NB4 (cell line): ENCODE measurements at regions not wholly inside any gene's neighbourhood (a gene's known extent, or its start where the extent isn't known, plus 50 kb on each side); places are given as distances from the start of the nearest gene placed in this dataset.

ENCODE experiments used
- DNase-seq: peaks from one replicate; pipeline ENCODE4 v3.0.0; 2010; ENCODE audit warnings: low read depth
- H3K4me3 ChIP-seq: one replicate; pipeline ENCODE4 v1.5.1; 2011; ENCODE audit warnings: mild to moderate bottlenecking, low read depth, low read length, moderate library complexity
- CTCF ChIP-seq: IDR thresholded peaks from one replicate; pipeline ENCODE4 v1.5.1; 2012; ENCODE audit warnings: low read depth, low read length
- MAX ChIP-seq: IDR thresholded peaks from 2 replicates; pipeline ENCODE4 v1.6.1; 2011; ENCODE audit warnings: low read depth, low read length
- MYC ChIP-seq: IDR thresholded peaks from 2 replicates; pipeline ENCODE4 v1.6.1; 2011; ENCODE audit warnings: low read depth, low read length
- POLR2A ChIP-seq: IDR thresholded peaks from 2 replicates; pipeline ENCODE4 v1.6.1; 2011; ENCODE audit warnings: mild to moderate bottlenecking; ENCODE audit not compliant: insufficient read length; ENCODE audit errors: extremely low read depth

GRCh38 chr20:6956056-6956455, 188.6 kb downstream of the BMP2 start:
- no peak overlapping the region for H3K4me3 ChIP-seq
- DNase-seq: peak; percentile 76
- TF ChIP-seq POLR2A (no peak), CTCF (no peak)

- TF ChIP-seq POLR2A (no peak), CTCF (no peak), MYC (no peak), MAX (no peak)
- peak; percentile 27 for DNase-seq
- H3K4me3 ChIP-seq: no peak overlapping the region
These were observed 189.1 kb downstream of the BMP2 start for GRCh38 chr20:6956574-6956973.

- no peak overlapping the region for H3K4me3 ChIP-seq
- no peak for DNase-seq
- TF ChIP-seq MAX (no peak), MYC (no peak), CTCF (no peak), POLR2A (no peak)
These were observed 192.4 kb downstream of the BMP2 start for GRCh38 chr20:6959900-6960312.

- no peak overlapping the region for H3K4me3 ChIP-seq
- TF ChIP-seq POLR2A (no peak), MYC (no peak), CTCF (no peak)
- no peak for DNase-seq
These were observed 199.2 kb downstream of the BMP2 start for GRCh38 chr20:6966721-6967120.

- no peak for DNase-seq
- no peak for TF ChIP-seq MAX
- no peak for TF ChIP-seq CTCF
- no peak for TF ChIP-seq MYC
- TF ChIP-seq POLR2A: no peak
- H3K4me3 ChIP-seq: no peak overlapping the region
These were observed 207.4 kb downstream of the BMP2 start for GRCh38 chr20:6974838-6975237.

GRCh38 chr20:6975311-6975710, 207.8 kb downstream of the BMP2 start:
- TF ChIP-seq MYC (no peak), CTCF (no peak), POLR2A (no peak)
- no peak overlapping the region for H3K4me3 ChIP-seq
- no peak for DNase-seq
